ENCODE measurements at regions not wholly inside any gene's neighbourhood (a gene's known extent, or its start where the extent isn't known, plus 50 kb on each side); places are given as distances from the start of the nearest gene placed in this dataset.

DNA sequence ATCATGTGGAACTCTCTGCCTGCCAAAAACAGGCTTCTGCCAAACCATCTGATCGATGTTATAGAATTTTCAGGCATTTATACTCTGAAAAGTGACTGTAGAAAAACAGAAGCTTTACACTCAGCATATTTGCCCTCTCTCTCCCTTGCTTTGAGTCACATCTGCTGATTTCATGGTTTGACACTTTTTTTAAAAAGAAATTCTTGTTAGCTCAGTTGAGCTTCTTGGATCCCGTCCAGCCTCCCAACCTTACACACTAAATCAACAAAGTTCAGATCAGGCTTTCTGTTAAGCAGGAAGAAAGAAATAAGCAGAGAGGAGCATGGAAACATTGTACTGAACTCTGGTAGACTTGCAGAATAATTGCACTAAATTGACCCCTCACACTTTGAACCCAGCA is 193.6 kb upstream of the SEL1L start:
- H3K4me3 ChIP-seq (ENCODE audit: low read depth in 2 of 2, low read length in 2 of 2), result no peak overlapping the region
- ChIA-PET CTCF (no interaction called here), POLR2A (no interaction called here)
- TF ChIP-seq TCF7L2 (IDR thresholded peaks at IDR 0.05; ENCODE audit: low read depth, low read length) (no peak), POLR2AphosphoS5 (IDR thresholded peaks at IDR 0.05; ENCODE audit: low read depth, low read length) (no peak), SIN3A (IDR thresholded peaks at IDR 0.05; ENCODE audit: borderline replicate concordance, insufficient read depth, low read depth, low read length) (no peak), CTCF (IDR thresholded peaks at IDR 0.05) (no peak), REST (IDR thresholded peaks at IDR 0.05; ENCODE audit: insufficient read depth in 1 of 2, low read depth in 2 of 2, low read length in 1 of 2) (no peak)
- intact Hi-C loops (cut with micrococcal nuclease; ENCODE audit: unreplicated experiment) (no loop called here), in situ Hi-C loops (cut with HindIII; ENCODE audit: low pct_unique_long_range_greater_than_20kb, low sequenced_read_pairs) (no loop called here)
- no peaks in the 10 kb centered on the region for H3K4me1 ChIP-seq (ENCODE audit: control insufficient read depth, insufficient read depth, low read length)
- ATAC-seq (no peak), DNase-seq (ENCODE audit: low read depth, low spot score) (no peak)
- H3K27me3 ChIP-seq (ENCODE audit: control insufficient read depth, insufficient read depth, low read length), result no peaks in the 10 kb centered on the region
- H3K36me3 ChIP-seq (ENCODE audit: control insufficient read depth, insufficient read depth, low read length), result no peaks in the 10 kb centered on the region
- no peak overlapping the region for H3K27ac ChIP-seq (ENCODE audit: low read length)
- no TSS peak for BruUV-seq (replicated peaks)
- H3K9me3 ChIP-seq (ENCODE audit: control insufficient read depth, insufficient read depth, low read depth, low read length), result no peaks in the 10 kb centered on the region

DNA sequence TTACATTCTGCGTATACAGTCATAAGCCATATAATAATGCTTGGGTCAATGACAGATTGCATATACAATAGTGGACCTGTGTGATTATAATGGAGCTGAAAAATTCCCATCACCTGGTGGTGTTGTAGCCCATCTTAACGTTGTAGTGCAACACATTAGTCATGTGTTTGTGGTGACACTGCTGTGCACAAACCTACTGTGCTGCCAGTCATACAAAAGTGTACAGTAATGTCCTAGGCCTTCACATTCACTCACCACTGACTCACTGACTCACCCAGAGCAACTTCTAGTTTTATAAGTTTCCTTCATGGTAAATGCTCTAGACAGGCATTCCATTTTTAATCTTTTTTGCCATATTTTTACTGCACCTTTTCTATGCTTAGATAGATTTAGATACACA is 194.8 kb upstream of the SEL1L start:
- Histone ChIP-seq H3K36me3 (ENCODE audit: control insufficient read depth, insufficient read depth, low read length) (no peaks in the 10 kb centered on the region), H3K27ac (ENCODE audit: low read length) (no peak overlapping the region), H3K4me1 (ENCODE audit: control insufficient read depth, insufficient read depth, low read length) (no peaks in the 10 kb centered on the region), H3K27me3 (ENCODE audit: control insufficient read depth, insufficient read depth, low read length) (no peaks in the 10 kb centered on the region), H3K4me3 (ENCODE audit: low read depth in 2 of 2, low read length in 2 of 2) (no peak overlapping the region), H3K9me3 (ENCODE audit: control insufficient read depth, insufficient read depth, low read depth, low read length) (no peaks in the 10 kb centered on the region)
- intact Hi-C loops (cut with micrococcal nuclease; ENCODE audit: unreplicated experiment), result no loop called here
- no peak for DNase-seq (ENCODE audit: low read depth, low spot score)
- BruUV-seq (replicated peaks), result no TSS peak
- in situ Hi-C loops (cut with HindIII; ENCODE audit: low pct_unique_long_range_greater_than_20kb, low sequenced_read_pairs), result no loop called here
- TF ChIP-seq TCF7L2 (IDR thresholded peaks at IDR 0.05; ENCODE audit: low read depth, low read length) (no peak), CTCF (IDR thresholded peaks at IDR 0.05) (no peak), POLR2AphosphoS5 (IDR thresholded peaks at IDR 0.05; ENCODE audit: low read depth, low read length) (no peak), SIN3A (IDR thresholded peaks at IDR 0.05; ENCODE audit: borderline replicate concordance, insufficient read depth, low read depth, low read length) (no peak), REST (IDR thresholded peaks at IDR 0.05; ENCODE audit: insufficient read depth in 1 of 2, low read depth in 2 of 2, low read length in 1 of 2) (no peak)
- CTCF ChIA-PET, result no interaction called here
- POLR2A ChIA-PET, result no interaction called here
- no peak for ATAC-seq
